HG02885 (cell line): ENCODE measurements at regions not wholly inside any gene's neighbourhood (a gene's known extent, or its start where the extent isn't known, plus 50 kb on each side); places are given as distances from the start of the nearest gene placed in this dataset.

Source experiments
- ATAC-seq: cut with Tn5 transposase; IDR thresholded peaks from one replicate; pipeline ENCODE4 v1.9.1; 2021; ENCODE audit warnings: mild to moderate bottlenecking; ENCODE audit not compliant: unreplicated experiment, poor library complexity

- no peak for ATAC-seq
Observed at GRCh38 chr15:39209548-39210211, 371.2 kb upstream of the THBS1 start.

GRCh38 chr15:39211108-39211979 lies 369.5 kb upstream of the THBS1 start:
- no peak for ATAC-seq

- ATAC-seq, result no peak
Observed at GRCh38 chr15:39213385-39213840, 367.5 kb upstream of the THBS1 start.

GRCh38 chr15:39215015-39215414 lies 365.9 kb upstream of the THBS1 start:
- no peak for ATAC-seq

GRCh38 chr15:39216816-39217215 lies 364.1 kb upstream of the THBS1 start:
- no peak for ATAC-seq

- ATAC-seq, result no peak
Observed at GRCh38 chr15:39219608-39220007, 361.3 kb upstream of the THBS1 start.

GRCh38 chr15:39226169-39226937 lies 354.5 kb upstream of the THBS1 start:
- no peak for ATAC-seq

GRCh38 chr15:39227001-39227400 lies 353.9 kb upstream of the THBS1 start:
- no peak for ATAC-seq

- no peak for ATAC-seq
Observed at GRCh38 chr15:39228889-39229288, 352.0 kb upstream of the THBS1 start.

- ATAC-seq, result no peak
Observed at GRCh38 chr15:39230205-39230907, 350.5 kb upstream of the THBS1 start.

- no peak for ATAC-seq
Observed at GRCh38 chr15:39230908-39231285, 350.0 kb upstream of the THBS1 start.

GRCh38 chr15:39232512-39232911 lies 348.4 kb upstream of the THBS1 start:
- no peak for ATAC-seq

- ATAC-seq, result no peak
Observed at GRCh38 chr15:39235084-39235795, 345.6 kb upstream of the THBS1 start.

GRCh38 chr15:39236375-39236774 lies 344.5 kb upstream of the THBS1 start:
- ATAC-seq, result no peak

- no peak for ATAC-seq
Observed at GRCh38 chr15:39238443-39238842, 342.4 kb upstream of the THBS1 start.

- ATAC-seq, result no peak
Observed at GRCh38 chr15:39239562-39239961, 341.3 kb upstream of the THBS1 start.

- no peak for ATAC-seq
Observed at GRCh38 chr15:39242345-39242744, 338.5 kb upstream of the THBS1 start.

GRCh38 chr15:39243396-39243795 lies 337.5 kb upstream of the THBS1 start:
- no peak for ATAC-seq

GRCh38 chr15:39244776-39245175 lies 336.1 kb upstream of the THBS1 start:
- ATAC-seq, result no peak

- no peak for ATAC-seq
Observed at GRCh38 chr15:39246523-39246922, 334.4 kb upstream of the THBS1 start.
